Upper lobe of left lung (tissue), 4 donors: ENCODE measurements at regions not wholly inside any gene's neighbourhood (a gene's known extent, or its start where the extent isn't known, plus 50 kb on each side); places are given as distances from the start of the nearest gene placed in this dataset.

ENCODE experiments used
- CTCF ChIP-seq, 6 experiments: fragments of 450-650 bp in 4 of 6; fragments of 200-600 bp in 2 of 6; sonication (generic) in 2 of 6; IDR thresholded peaks; one replicate each; pipeline ENCODE4 v1.5.1; 2016 to 2019; ENCODE audit warnings: antibody characterized with exemption in 6 of 6
- EP300 ChIP-seq, 4 donors: sonication (generic); formaldehyde crosslinking; IDR thresholded peaks; one replicate each; pipeline ENCODE4 v1.5.1; 2017; ENCODE audit warnings: antibody characterized with exemption in 4 of 4, control low read depth in 2 of 4
- POLR2A ChIP-seq, 4 donors: fragments of 450-650 bp; IDR thresholded peaks; one replicate each; pipeline ENCODE4 v1.5.1; 2016 to 2017; ENCODE audit warnings: antibody characterized with exemption in 4 of 4, mild to moderate bottlenecking in 2 of 4
- POLR2AphosphoS5 ChIP-seq, 2 donors: sonication (generic); formaldehyde crosslinking; IDR thresholded peaks; one replicate each; pipeline ENCODE4 v1.5.1; 2017; ENCODE audit warnings: antibody characterized with exemption in 2 of 2

GRCh38 chr18:63042351-63042750 is 277.2 kb downstream of the BCL2 start:
- TF ChIP-seq POLR2A (IDR thresholded peaks at IDR 0.05) (no peak), CTCF (IDR thresholded peaks at IDR 0.05) (no peak), POLR2AphosphoS5 (IDR thresholded peaks at IDR 0.05) (no peak), EP300 (IDR thresholded peaks at IDR 0.05) (no peak)
